H9 (cell line): ENCODE measurements at regions not wholly inside any gene's neighbourhood (a gene's known extent, or its start where the extent isn't known, plus 50 kb on each side); places are given as distances from the start of the nearest gene placed in this dataset.

Experiments used
- DNase-seq: peaks from one replicate; pipeline ENCODE4 v3.0.0-alpha.2; 2017
- H2AFZ ChIP-seq: one replicate; pipeline ENCODE4 v1.6.1; 2013; ENCODE audit warnings: mild to moderate bottlenecking, low read length, control low read depth, moderate library complexity
- H2AK5ac ChIP-seq: 2 replicates; pipeline ENCODE4 v1.6.1; 2013; ENCODE audit warnings: low read length, control low read depth, mixed read lengths; ENCODE audit not compliant: insufficient read length
- H2BK120ac ChIP-seq: one replicate; pipeline ENCODE4 v1.6.1; 2013; ENCODE audit warnings: low read depth, mild to moderate bottlenecking, low read length, control low read depth, inconsistent platforms; ENCODE audit not compliant: poor library complexity, severe bottlenecking
- H2BK12ac ChIP-seq: 2 replicates; pipeline ENCODE4 v1.6.1; 2013; ENCODE audit warnings: low read length, control low read depth, mixed read lengths, low read depth; ENCODE audit not compliant: insufficient read length
- H2BK15ac ChIP-seq: 2 replicates; pipeline ENCODE4 v1.6.1; 2013; ENCODE audit warnings: low read depth, low read length, control low read depth
- H2BK20ac ChIP-seq: one replicate; pipeline ENCODE4 v1.6.1; 2013; ENCODE audit warnings: low read depth, mild to moderate bottlenecking, low read length, control low read depth, inconsistent platforms; ENCODE audit not compliant: poor library complexity, severe bottlenecking
- H2BK5ac ChIP-seq: 2 replicates; pipeline ENCODE4 v1.6.1; 2013; ENCODE audit warnings: low read length, control low read depth, mixed read lengths; ENCODE audit not compliant: insufficient read length
- H3K14ac ChIP-seq: 2 replicates; pipeline ENCODE4 v1.6.1; 2013; ENCODE audit warnings: low read length, control low read depth; ENCODE audit not compliant: insufficient read depth
- H3K18ac ChIP-seq: 2 replicates; pipeline ENCODE4 v1.6.1; 2013; ENCODE audit warnings: low read depth, mild to moderate bottlenecking, mixed read lengths, low read length, control low read depth; ENCODE audit not compliant: insufficient read length
- H3K23ac ChIP-seq: 2 replicates; pipeline ENCODE4 v1.6.1; 2013; ENCODE audit warnings: low read length, control low read depth, mixed read lengths, low read depth; ENCODE audit not compliant: insufficient read length
- H3K23me2 ChIP-seq: 2 replicates; pipeline ENCODE4 v1.6.1; 2013; ENCODE audit warnings: low read depth, mild to moderate bottlenecking, mixed read lengths, low read length, control low read depth; ENCODE audit not compliant: insufficient read length, poor library complexity, severe bottlenecking
- H3K27ac ChIP-seq: 2 replicates; pipeline ENCODE4 v1.5.1; 2013; ENCODE audit warnings: low read length, control low read depth, mixed read lengths, low read depth; ENCODE audit not compliant: insufficient read length
- H3K27me3 ChIP-seq: 2 replicates; pipeline ENCODE4 v1.6.1; 2013; ENCODE audit warnings: low read length, control low read depth, inconsistent platforms; ENCODE audit not compliant: insufficient read depth
- H3K4ac ChIP-seq: 2 replicates; pipeline ENCODE4 v1.6.1; 2013; ENCODE audit warnings: low read depth, mild to moderate bottlenecking, control low read depth, inconsistent platforms, low read length, moderate library complexity
- H3K4me1 ChIP-seq: 2 replicates; pipeline ENCODE4 v1.6.1; 2013; ENCODE audit warnings: low read length, control low read depth, inconsistent platforms; ENCODE audit not compliant: insufficient read depth
- H3K4me2 ChIP-seq: 2 replicates; pipeline ENCODE4 v1.6.1; 2013; ENCODE audit warnings: low read length, control low read depth, mixed read lengths; ENCODE audit not compliant: insufficient read length, insufficient read depth
- H3K56ac ChIP-seq: 2 replicates; pipeline ENCODE4 v1.6.1; 2013; ENCODE audit warnings: low read depth, mild to moderate bottlenecking, mixed read lengths, low read length, control low read depth; ENCODE audit not compliant: insufficient read length
- H3K79me1 ChIP-seq: 2 replicates; pipeline ENCODE4 v1.6.1; 2013; ENCODE audit warnings: low read depth, mild to moderate bottlenecking, moderate library complexity, low read length, control low read depth, inconsistent platforms; ENCODE audit not compliant: insufficient read depth, poor library complexity, severe bottlenecking
- H3K79me2 ChIP-seq: 2 replicates; pipeline ENCODE4 v1.6.1; 2013; ENCODE audit warnings: low read length, control low read depth, inconsistent platforms; ENCODE audit not compliant: insufficient read depth
- H3K9ac ChIP-seq: 2 replicates; pipeline ENCODE4 v1.6.1; 2013; ENCODE audit warnings: low read length, control low read depth, mixed read lengths; ENCODE audit not compliant: insufficient read length; ENCODE audit errors: extremely low read depth
- H3K9me3 ChIP-seq: one replicate; pipeline ENCODE4 v1.6.1; 2013; ENCODE audit warnings: low read depth, low read length, inconsistent platforms; ENCODE audit not compliant: control insufficient read depth
- H3T11ph ChIP-seq: one replicate; pipeline ENCODE4 v1.6.1; 2013; ENCODE audit warnings: mild to moderate bottlenecking, low read length, control low read depth, inconsistent platforms
- H4K20me1 ChIP-seq: one replicate; pipeline ENCODE4 v1.6.1; 2013; ENCODE audit not compliant: control insufficient read depth, insufficient read length, insufficient read depth
- H4K5ac ChIP-seq: 2 replicates; pipeline ENCODE4 v1.6.1; 2013; ENCODE audit warnings: low read depth, mild to moderate bottlenecking, mixed read lengths, low read length, control low read depth; ENCODE audit not compliant: insufficient read length
- H4K8ac ChIP-seq: replicated peaks from 2 replicates; pipeline ENCODE4 v1.6.1; 2013; ENCODE audit warnings: low read length, control low read depth, mixed read lengths, low read depth; ENCODE audit not compliant: insufficient read length
- H4K91ac ChIP-seq: 2 replicates; pipeline ENCODE4 v1.6.1; 2013; ENCODE audit warnings: low read depth, mild to moderate bottlenecking, moderate library complexity, mixed read lengths, low read length, control low read depth; ENCODE audit not compliant: insufficient read length
- H3K27ac Mint-ChIP-seq, 3 experiments: 2 replicates in 2 of 3; 3 replicates in 1 of 3; pipeline ENCODE4 v1.8.0; 2020 to 2021; ENCODE audit warnings: mixed read lengths in 3 of 3, mild to moderate bottlenecking in 1 of 3, moderate library complexity in 1 of 3
- H3K27me3 Mint-ChIP-seq: 2 replicates; pipeline ENCODE4 v1.8.0; 2021; ENCODE audit warnings: low read depth, mild to moderate bottlenecking, moderate library complexity, mixed read lengths
- H3K36me3 Mint-ChIP-seq, 3 experiments: 2 replicates in 2 of 3; 3 replicates in 1 of 3; pipeline ENCODE4 v1.8.0; 2020 to 2021; ENCODE audit warnings: low read depth in 3 of 3, mixed read lengths in 3 of 3; ENCODE audit not compliant: insufficient read depth in 1 of 3
- H3K4me1 Mint-ChIP-seq, 2 experiments: 2 replicates each; pipeline ENCODE4 v1.8.0; 2020; ENCODE audit warnings: mixed read lengths in 2 of 2
- H3K4me3 Mint-ChIP-seq, 2 experiments: 2 replicates in 1 of 2; 3 replicates in 1 of 2; pipeline ENCODE4 v1.8.0; 2020 to 2021; ENCODE audit warnings: mild to moderate bottlenecking in 2 of 2, mixed read lengths in 2 of 2, moderate library complexity in 1 of 2
- H3K9me3 Mint-ChIP-seq, 2 experiments: 2 replicates in 1 of 2; 3 replicates in 1 of 2; pipeline ENCODE4 v1.8.0; 2020; ENCODE audit warnings: mild to moderate bottlenecking in 2 of 2, mixed read lengths in 2 of 2, moderate library complexity in 1 of 2
- WGBS: extraction: QIAGEN DNeasy Blood & Tissue Kit; methylation state at CpG from one replicate; pipeline ENCODE4 v1.1.7; 2013; ENCODE audit warnings: missing lambda C conversion rate, low lambda C conversion rate, mixed read lengths; ENCODE audit not compliant: insufficient read length; ENCODE audit errors: extremely low coverage; 5-methylcytosine and 5-hydroxymethylcytosine counted together
- TF ChIP-seq, protein P1 (sequence below): fragments of 200-600 bp; sonication (generic); conservative IDR thresholded peaks from 3 replicates; pipeline ENCODE4 v1.8.0; 2021; ENCODE audit warnings: antibody characterized with exemption, mild to moderate bottlenecking

DNA sequence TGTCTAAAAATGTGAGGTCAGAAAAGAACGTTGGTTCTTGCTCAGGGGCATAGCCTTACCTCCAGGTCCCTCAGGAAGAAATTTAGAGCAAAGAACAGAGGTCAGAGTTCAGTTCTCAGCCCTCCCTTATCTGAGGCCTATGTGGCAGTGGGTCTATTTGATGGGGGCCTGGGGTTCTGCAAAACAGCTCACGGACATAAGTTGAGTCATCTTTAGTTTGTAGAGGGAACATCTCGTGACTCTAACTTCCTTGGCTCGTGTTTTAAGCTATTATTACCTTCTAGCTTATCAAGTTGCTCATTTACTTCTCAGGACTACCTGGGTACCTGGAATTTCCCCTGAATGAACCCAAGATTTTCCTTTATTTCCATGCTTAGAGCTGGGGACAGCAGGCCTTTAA lies 91.3 kb upstream of the AMOTL1 start:
- TF ChIP-seq, protein P1, sequence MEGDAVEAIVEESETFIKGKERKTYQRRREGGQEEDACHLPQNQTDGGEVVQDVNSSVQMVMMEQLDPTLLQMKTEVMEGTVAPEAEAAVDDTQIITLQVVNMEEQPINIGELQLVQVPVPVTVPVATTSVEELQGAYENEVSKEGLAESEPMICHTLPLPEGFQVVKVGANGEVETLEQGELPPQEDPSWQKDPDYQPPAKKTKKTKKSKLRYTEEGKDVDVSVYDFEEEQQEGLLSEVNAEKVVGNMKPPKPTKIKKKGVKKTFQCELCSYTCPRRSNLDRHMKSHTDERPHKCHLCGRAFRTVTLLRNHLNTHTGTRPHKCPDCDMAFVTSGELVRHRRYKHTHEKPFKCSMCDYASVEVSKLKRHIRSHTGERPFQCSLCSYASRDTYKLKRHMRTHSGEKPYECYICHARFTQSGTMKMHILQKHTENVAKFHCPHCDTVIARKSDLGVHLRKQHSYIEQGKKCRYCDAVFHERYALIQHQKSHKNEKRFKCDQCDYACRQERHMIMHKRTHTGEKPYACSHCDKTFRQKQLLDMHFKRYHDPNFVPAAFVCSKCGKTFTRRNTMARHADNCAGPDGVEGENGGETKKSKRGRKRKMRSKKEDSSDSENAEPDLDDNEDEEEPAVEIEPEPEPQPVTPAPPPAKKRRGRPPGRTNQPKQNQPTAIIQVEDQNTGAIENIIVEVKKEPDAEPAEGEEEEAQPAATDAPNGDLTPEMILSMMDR, result no peak
- no peaks in the 10 kb centered on the region for H3K9me3 Mint-ChIP-seq
- Histone ChIP-seq H3K4ac (no peak overlapping the region), H4K91ac (no peak overlapping the region), H4K5ac (no peak overlapping the region), H2AFZ (no peak overlapping the region), H2AK5ac (no peak overlapping the region), H2BK12ac (no peak overlapping the region), H4K8ac (no peak overlapping the region), H4K20me1 (no peaks in the 10 kb centered on the region), H2BK5ac (no peak overlapping the region), H3K4me2 (no peak overlapping the region), H3K79me2 (no peaks in the 10 kb centered on the region), H3K56ac (no peak overlapping the region), H3K14ac (no peak overlapping the region), H3T11ph (no peak overlapping the region), H3K23ac (no peak overlapping the region), H3K18ac (no peak overlapping the region), H2BK20ac (no peak overlapping the region), H2BK120ac (no peak overlapping the region), H2BK15ac (no peak overlapping the region), H3K4me1 (no peaks in the 10 kb centered on the region), H3K23me2 (no peaks in the 10 kb centered on the region), H3K9me3 (peaks cover 7% of the 10 kb centered on the region), H3K79me1 (no peaks in the 10 kb centered on the region), H3K27ac (no peak overlapping the region), H3K27me3 (no peaks in the 10 kb centered on the region), H3K9ac (no peak overlapping the region)
- no peak for DNase-seq
- no CpG with 5 or more reads among the region's 4 CpGs for WGBS
- H3K4me1 Mint-ChIP-seq, result peaks cover 0 to 11% of the 10 kb centered on the region in 2 experiments; a peak in 2 of 4 replicates
- no peak overlapping the region for H3K4me3 Mint-ChIP-seq
- H3K36me3 Mint-ChIP-seq, result peaks cover 0 to 1% (median 0%) of the 10 kb centered on the region in 3 experiments; a peak in 3 of 7 replicates
- H3K27ac Mint-ChIP-seq, result no peak overlapping the region
- no peaks in the 10 kb centered on the region; the same call in 1 of the 2 replicates for H3K27me3 Mint-ChIP-seq
